GM19239 (cell line): ENCODE measurements at regions not wholly inside any gene's neighbourhood (a gene's known extent, or its start where the extent isn't known, plus 50 kb on each side); places are given as distances from the start of the nearest gene placed in this dataset.

Experiments used
- DNase-seq: peaks from one replicate; pipeline ENCODE4 v3.0.0; 2011; ENCODE audit warnings: low spot score; ENCODE audit not compliant: insufficient read length
- FAIRE-seq: peaks from 2 replicates; lab custom pipeline; 2011; peaks lifted over from hg19 to GRCh38; lab: Jason Lieb, UNC

- FAIRE-seq (no peak), DNase-seq (no peak)
These were observed 58.5 kb downstream of the MAIP1 start for GRCh38 chr2:200013906-200014305.

GRCh38 chr2:200021449-200022114 lies 66.2 kb downstream of the MAIP1 start:
- no peak for FAIRE-seq
- DNase-seq: no peak

GRCh38 chr2:200022511-200022910 lies 67.1 kb downstream of the MAIP1 start:
- DNase-seq: no peak
- peak; percentile 18 for FAIRE-seq

- DNase-seq (no peak), FAIRE-seq (no peak)
These were observed 68.2 kb downstream of the MAIP1 start for GRCh38 chr2:200023570-200023969.

- no peak for DNase-seq
- FAIRE-seq: no peak
These were observed 70.3 kb downstream of the MAIP1 start for GRCh38 chr2:200025717-200026116.

- FAIRE-seq (no peak), DNase-seq (no peak)
These were observed 71.2 kb downstream of the MAIP1 start for GRCh38 chr2:200026332-200027230.

GRCh38 chr2:200028998-200029397 lies 73.6 kb downstream of the MAIP1 start:
- FAIRE-seq: no peak

GRCh38 chr2:200032895-200033294 lies 77.5 kb downstream of the MAIP1 start:
- FAIRE-seq (no peak), DNase-seq (no peak)

More at GRCh38 chr2:200028998-200029397, 73.6 kb downstream of the MAIP1 start:
- no peak for DNase-seq

GRCh38 chr2:200033929-200034328 lies 78.5 kb downstream of the MAIP1 start:
- FAIRE-seq (no peak), DNase-seq (no peak)

- DNase-seq (no peak), FAIRE-seq (no peak)
These were observed 79.4 kb downstream of the MAIP1 start for GRCh38 chr2:200034816-200035215.

- FAIRE-seq (no peak), DNase-seq (no peak)
These were observed 84.6 kb downstream of the MAIP1 start for GRCh38 chr2:200039724-200040650.

GRCh38 chr2:200040831-200041230 lies 85.4 kb downstream of the MAIP1 start:
- DNase-seq (no peak), FAIRE-seq (no peak)

GRCh38 chr2:200041639-200042038 lies 86.3 kb downstream of the MAIP1 start:
- DNase-seq (no peak), FAIRE-seq (no peak)

GRCh38 chr2:200042102-200042735 lies 86.8 kb downstream of the MAIP1 start:
- FAIRE-seq (no peak), DNase-seq (no peak)

- FAIRE-seq: no peak
- no peak for DNase-seq
These were observed 87.6 kb downstream of the MAIP1 start for GRCh38 chr2:200042944-200043343.

GRCh38 chr2:200044453-200044852 lies 89.1 kb downstream of the MAIP1 start:
- no peak for FAIRE-seq
- no peak for DNase-seq

- FAIRE-seq (no peak), DNase-seq (no peak)
These were observed 93.0 kb downstream of the MAIP1 start for GRCh38 chr2:200048421-200048820.

GRCh38 chr2:200049086-200049485 lies 93.7 kb downstream of the MAIP1 start:
- FAIRE-seq (no peak), DNase-seq (no peak)

- no peak for DNase-seq
- FAIRE-seq: no peak
These were observed 95.7 kb downstream of the MAIP1 start for GRCh38 chr2:200050921-200051610.

GRCh38 chr2:200051611-200051945 lies 96.2 kb downstream of the MAIP1 start:
- FAIRE-seq (no peak), DNase-seq (no peak)
